ENCODE measurements at regions not wholly inside any gene's neighbourhood (a gene's known extent, or its start where the extent isn't known, plus 50 kb on each side); places are given as distances from the start of the nearest gene placed in this dataset.

DNA sequence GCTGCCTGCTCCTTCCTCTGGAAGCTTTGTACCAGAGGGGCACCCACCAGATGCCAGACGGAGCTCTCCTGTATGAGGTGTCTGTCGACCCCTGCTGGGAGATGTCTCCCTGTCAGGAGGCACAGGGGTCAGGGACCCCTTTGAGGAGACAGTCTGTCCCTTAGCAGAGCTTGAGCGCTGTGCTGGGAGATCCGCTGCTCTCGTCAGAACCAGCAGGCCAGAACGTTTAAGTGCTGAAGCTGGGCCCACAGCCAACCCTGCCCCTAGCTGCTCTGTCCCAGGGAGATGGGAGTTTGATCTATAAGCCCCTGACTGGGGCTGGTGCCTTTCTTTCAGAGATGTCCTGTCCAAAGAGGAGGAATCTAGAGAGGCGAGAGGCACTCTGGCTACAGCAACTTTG lies 260.3 kb upstream of the GPRIN3 start:
- no peak overlapping the region for H3K4me3 ChIP-seq (replicated peaks; ENCODE audit: insufficient read depth, low read length)
- H3K27me3 ChIP-seq (ENCODE audit: insufficient read depth, poor library complexity, severe bottlenecking), result no peaks in the 10 kb centered on the region
- H3K27ac ChIP-seq (replicated peaks), result no peak overlapping the region
- no peak for DNase-seq (ENCODE audit: low read depth in 1 of 2, low spot score in 1 of 2)
- TF ChIP-seq POLR2AphosphoS5 (IDR thresholded peaks at IDR 0.05; ENCODE audit: low read depth), result no peak
- TF ChIP-seq SPI1 (IDR thresholded peaks at IDR 0.05; ENCODE audit: borderline replicate concordance, low read depth), result no peak
- TF ChIP-seq GABPA (IDR thresholded peaks at IDR 0.05; ENCODE audit: low read depth), result no peak
- TF ChIP-seq, protein P1, sequence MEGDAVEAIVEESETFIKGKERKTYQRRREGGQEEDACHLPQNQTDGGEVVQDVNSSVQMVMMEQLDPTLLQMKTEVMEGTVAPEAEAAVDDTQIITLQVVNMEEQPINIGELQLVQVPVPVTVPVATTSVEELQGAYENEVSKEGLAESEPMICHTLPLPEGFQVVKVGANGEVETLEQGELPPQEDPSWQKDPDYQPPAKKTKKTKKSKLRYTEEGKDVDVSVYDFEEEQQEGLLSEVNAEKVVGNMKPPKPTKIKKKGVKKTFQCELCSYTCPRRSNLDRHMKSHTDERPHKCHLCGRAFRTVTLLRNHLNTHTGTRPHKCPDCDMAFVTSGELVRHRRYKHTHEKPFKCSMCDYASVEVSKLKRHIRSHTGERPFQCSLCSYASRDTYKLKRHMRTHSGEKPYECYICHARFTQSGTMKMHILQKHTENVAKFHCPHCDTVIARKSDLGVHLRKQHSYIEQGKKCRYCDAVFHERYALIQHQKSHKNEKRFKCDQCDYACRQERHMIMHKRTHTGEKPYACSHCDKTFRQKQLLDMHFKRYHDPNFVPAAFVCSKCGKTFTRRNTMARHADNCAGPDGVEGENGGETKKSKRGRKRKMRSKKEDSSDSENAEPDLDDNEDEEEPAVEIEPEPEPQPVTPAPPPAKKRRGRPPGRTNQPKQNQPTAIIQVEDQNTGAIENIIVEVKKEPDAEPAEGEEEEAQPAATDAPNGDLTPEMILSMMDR (IDR thresholded peaks at IDR 0.05; ENCODE audit: insufficient read depth, low read length), result no peak
- TF ChIP-seq, protein P2, sequence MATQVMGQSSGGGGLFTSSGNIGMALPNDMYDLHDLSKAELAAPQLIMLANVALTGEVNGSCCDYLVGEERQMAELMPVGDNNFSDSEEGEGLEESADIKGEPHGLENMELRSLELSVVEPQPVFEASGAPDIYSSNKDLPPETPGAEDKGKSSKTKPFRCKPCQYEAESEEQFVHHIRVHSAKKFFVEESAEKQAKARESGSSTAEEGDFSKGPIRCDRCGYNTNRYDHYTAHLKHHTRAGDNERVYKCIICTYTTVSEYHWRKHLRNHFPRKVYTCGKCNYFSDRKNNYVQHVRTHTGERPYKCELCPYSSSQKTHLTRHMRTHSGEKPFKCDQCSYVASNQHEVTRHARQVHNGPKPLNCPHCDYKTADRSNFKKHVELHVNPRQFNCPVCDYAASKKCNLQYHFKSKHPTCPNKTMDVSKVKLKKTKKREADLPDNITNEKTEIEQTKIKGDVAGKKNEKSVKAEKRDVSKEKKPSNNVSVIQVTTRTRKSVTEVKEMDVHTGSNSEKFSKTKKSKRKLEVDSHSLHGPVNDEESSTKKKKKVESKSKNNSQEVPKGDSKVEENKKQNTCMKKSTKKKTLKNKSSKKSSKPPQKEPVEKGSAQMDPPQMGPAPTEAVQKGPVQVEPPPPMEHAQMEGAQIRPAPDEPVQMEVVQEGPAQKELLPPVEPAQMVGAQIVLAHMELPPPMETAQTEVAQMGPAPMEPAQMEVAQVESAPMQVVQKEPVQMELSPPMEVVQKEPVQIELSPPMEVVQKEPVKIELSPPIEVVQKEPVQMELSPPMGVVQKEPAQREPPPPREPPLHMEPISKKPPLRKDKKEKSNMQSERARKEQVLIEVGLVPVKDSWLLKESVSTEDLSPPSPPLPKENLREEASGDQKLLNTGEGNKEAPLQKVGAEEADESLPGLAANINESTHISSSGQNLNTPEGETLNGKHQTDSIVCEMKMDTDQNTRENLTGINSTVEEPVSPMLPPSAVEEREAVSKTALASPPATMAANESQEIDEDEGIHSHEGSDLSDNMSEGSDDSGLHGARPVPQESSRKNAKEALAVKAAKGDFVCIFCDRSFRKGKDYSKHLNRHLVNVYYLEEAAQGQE (IDR thresholded peaks at IDR 0.05; ENCODE audit: insufficient replicate concordance, low read depth), result no peak

DNA sequence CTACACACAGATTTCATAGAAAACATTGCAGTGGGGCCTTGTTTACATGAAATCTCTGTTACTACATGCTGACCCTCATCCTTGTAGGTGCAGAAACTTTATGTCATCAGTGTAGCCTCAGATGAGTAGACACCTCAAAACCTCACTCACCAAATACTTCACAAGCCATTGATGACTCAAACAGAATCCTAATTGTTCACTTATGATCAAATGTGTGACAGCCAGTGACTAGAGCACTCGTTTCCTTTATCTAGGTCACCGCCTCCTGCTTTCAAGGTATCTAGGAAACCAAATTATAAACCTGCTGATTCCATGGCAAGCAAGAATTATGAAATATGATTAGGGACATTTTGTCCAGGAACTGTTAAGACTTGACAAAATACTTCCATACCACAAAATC lies 255.8 kb upstream of the GPRIN3 start:
- DNase-seq (ENCODE audit: low read depth in 1 of 2, low spot score in 1 of 2), result no peak
- H3K27me3 ChIP-seq (ENCODE audit: insufficient read depth, poor library complexity, severe bottlenecking), result no peaks in the 10 kb centered on the region
- TF ChIP-seq, protein P2 (IDR thresholded peaks at IDR 0.05; ENCODE audit: insufficient replicate concordance, low read depth), result no peak
- no peak for TF ChIP-seq GABPA (IDR thresholded peaks at IDR 0.05; ENCODE audit: low read depth)
- TF ChIP-seq POLR2AphosphoS5 (IDR thresholded peaks at IDR 0.05; ENCODE audit: low read depth), result no peak
- TF ChIP-seq, protein P1 (IDR thresholded peaks at IDR 0.05; ENCODE audit: insufficient read depth, low read length), result no peak
- TF ChIP-seq SPI1 (IDR thresholded peaks at IDR 0.05; ENCODE audit: borderline replicate concordance, low read depth), result no peak
- H3K4me3 ChIP-seq (replicated peaks; ENCODE audit: insufficient read depth, low read length), result no peak overlapping the region
- no peak overlapping the region for H3K27ac ChIP-seq (replicated peaks)

DNA sequence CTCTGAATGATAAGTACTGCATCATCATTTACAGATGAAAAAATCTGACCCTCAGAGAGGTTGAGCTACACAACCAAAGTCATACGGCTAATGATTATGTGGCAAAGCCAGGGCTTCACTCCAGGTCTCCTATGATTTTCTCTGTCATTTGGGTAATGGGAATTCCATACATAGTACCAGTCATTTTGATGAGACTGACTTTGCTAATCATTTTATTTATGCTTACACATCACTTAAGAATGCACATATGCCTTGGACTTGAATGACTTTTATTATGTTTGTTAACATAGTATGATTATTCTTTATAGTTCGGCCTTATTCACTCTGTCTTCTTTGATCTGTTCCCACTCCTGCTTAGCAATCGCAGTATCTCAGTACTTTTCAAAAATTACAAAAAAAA lies 255.1 kb upstream of the GPRIN3 start:
- no peak overlapping the region for H3K4me3 ChIP-seq (replicated peaks; ENCODE audit: insufficient read depth, low read length)
- TF ChIP-seq, protein P2 (IDR thresholded peaks at IDR 0.05; ENCODE audit: insufficient replicate concordance, low read depth), result no peak
- TF ChIP-seq SPI1 (IDR thresholded peaks at IDR 0.05; ENCODE audit: borderline replicate concordance, low read depth) (no peak), GABPA (IDR thresholded peaks at IDR 0.05; ENCODE audit: low read depth) (no peak), POLR2AphosphoS5 (IDR thresholded peaks at IDR 0.05; ENCODE audit: low read depth) (no peak)
- TF ChIP-seq, protein P1 (IDR thresholded peaks at IDR 0.05; ENCODE audit: insufficient read depth, low read length), result no peak
- no peak overlapping the region for H3K27ac ChIP-seq (replicated peaks)
- DNase-seq (ENCODE audit: low read depth in 1 of 2, low spot score in 1 of 2), result no peak
- H3K27me3 ChIP-seq (ENCODE audit: insufficient read depth, poor library complexity, severe bottlenecking), result no peaks in the 10 kb centered on the region

Data from HL-60 (cell line).